ENCODE measurements at regions not wholly inside any gene's neighbourhood (a gene's known extent, or its start where the extent isn't known, plus 50 kb on each side); places are given as distances from the start of the nearest gene placed in this dataset.
"Not testable (repeated sequence)": the region's sequence is repeated elsewhere in the genome, so short reads cannot be mapped to it uniquely, and the experiment has no call there.

DNA sequence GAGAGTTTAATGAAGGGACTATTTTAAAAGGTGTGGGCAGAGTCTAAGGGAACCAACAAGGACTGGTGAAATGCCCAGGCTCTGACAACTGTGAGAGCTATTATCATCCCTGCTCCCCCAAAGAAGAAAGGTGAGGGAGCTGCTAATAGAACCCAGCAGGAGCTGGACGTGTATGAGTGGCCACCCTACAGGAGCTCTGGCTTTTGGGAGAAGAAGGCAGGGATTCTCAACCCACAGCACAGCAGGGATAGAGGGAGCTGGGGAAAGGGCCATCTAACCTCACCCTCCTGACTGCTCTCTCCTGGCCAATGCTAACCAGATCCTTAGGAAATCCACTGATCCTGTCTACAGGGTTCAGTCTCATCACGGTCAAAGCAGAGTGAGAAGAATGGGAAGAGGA is 57.1 kb downstream of the GRIN2B start:
- no peak overlapping the region for H3K27ac Mint-ChIP-seq
- H3K4me3 Mint-ChIP-seq = no peak overlapping the region
- H3K4me1 Mint-ChIP-seq (ENCODE audit: low read depth) = no peaks in the 10 kb centered on the region
- no peaks in the 10 kb centered on the region for H3K9me3 Mint-ChIP-seq
- no peaks in the 10 kb centered on the region for H3K27me3 Mint-ChIP-seq (ENCODE audit: low read depth)
- H3K36me3 Mint-ChIP-seq (ENCODE audit: low read depth) = no peaks in the 10 kb centered on the region
- no peak for DNase-seq (ENCODE audit: low spot score)

DNA sequence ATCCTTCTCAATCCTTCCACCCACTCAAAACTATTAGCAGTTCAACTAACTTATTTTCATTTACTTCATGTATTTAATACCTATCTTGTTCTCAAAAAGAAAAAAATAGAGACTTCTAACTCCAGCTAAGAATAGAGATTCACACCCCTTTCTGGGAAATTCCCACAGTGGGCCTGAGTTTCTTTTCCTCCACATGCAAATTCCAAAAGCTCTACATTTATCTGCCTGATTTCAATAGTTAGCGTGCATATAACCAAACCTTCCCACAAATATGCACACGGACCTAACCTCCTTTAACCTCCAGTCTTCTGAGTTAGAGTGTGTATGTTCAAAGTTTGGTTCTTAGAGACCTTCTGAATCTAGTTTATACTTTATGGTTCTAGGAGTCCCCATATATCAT is 62.5 kb downstream of the GRIN2B start:
- Mint-ChIP-seq H3K27ac (no peak overlapping the region), H3K4me3 (no peak overlapping the region), H3K27me3 (ENCODE audit: low read depth) (no peaks in the 10 kb centered on the region), H3K4me1 (ENCODE audit: low read depth) (no peaks in the 10 kb centered on the region), H3K36me3 (ENCODE audit: low read depth) (no peaks in the 10 kb centered on the region), H3K9me3 (no peaks in the 10 kb centered on the region)
- no peak for DNase-seq (ENCODE audit: low spot score)

DNA sequence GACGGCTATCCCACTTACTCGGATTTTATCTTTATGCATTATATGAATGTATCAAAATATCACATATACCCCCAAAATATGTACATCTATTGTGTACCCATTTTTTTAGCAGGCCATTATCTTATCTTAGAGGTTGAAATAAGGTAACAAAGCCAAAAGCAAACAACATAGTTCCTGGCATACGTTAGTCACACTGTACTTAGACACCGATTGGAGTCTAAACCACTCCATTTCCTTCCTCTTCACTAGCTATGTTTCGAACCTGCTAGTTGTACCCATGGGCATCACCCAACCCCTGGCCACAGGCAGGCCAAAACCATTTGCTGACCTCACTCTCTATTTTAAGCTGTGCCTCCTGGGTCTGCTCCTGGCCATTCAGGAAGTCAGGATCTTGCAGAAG is 66.3 kb downstream of the GRIN2B start:
- Mint-ChIP-seq H3K4me3 (no peak overlapping the region), H3K9me3 (no peaks in the 10 kb centered on the region), H3K27ac (no peak overlapping the region), H3K27me3 (ENCODE audit: low read depth) (no peaks in the 10 kb centered on the region), H3K4me1 (ENCODE audit: low read depth) (no peaks in the 10 kb centered on the region), H3K36me3 (ENCODE audit: low read depth) (no peaks in the 10 kb centered on the region)
- no peak for DNase-seq (ENCODE audit: low spot score)

DNA sequence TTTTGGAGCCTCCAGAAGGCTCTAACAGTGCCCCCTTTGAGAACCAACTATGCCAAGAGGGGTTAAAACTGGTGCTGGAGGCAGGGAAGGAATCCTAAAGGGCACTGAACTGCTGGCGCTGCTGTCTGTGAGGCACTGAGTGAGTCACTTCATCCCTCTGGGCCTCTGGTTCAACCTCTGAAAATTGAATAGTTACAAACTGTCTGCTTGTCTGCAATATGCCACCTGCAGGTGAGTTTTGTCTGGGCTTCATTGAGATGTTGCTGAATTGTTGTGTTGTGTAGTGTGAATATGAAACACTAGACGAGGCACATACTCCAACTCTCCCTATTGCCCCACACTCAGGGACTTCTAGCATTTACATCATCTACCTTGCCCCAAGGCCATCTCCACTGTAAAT is 68.0 kb downstream of the GRIN2B start:
- Mint-ChIP-seq H3K36me3 (ENCODE audit: low read depth) (no peaks in the 10 kb centered on the region), H3K27me3 (ENCODE audit: low read depth) (no peaks in the 10 kb centered on the region), H3K27ac (no peak overlapping the region), H3K4me3 (no peak overlapping the region), H3K4me1 (ENCODE audit: low read depth) (no peaks in the 10 kb centered on the region), H3K9me3 (no peaks in the 10 kb centered on the region)
- no peak for DNase-seq (ENCODE audit: low spot score)

DNA sequence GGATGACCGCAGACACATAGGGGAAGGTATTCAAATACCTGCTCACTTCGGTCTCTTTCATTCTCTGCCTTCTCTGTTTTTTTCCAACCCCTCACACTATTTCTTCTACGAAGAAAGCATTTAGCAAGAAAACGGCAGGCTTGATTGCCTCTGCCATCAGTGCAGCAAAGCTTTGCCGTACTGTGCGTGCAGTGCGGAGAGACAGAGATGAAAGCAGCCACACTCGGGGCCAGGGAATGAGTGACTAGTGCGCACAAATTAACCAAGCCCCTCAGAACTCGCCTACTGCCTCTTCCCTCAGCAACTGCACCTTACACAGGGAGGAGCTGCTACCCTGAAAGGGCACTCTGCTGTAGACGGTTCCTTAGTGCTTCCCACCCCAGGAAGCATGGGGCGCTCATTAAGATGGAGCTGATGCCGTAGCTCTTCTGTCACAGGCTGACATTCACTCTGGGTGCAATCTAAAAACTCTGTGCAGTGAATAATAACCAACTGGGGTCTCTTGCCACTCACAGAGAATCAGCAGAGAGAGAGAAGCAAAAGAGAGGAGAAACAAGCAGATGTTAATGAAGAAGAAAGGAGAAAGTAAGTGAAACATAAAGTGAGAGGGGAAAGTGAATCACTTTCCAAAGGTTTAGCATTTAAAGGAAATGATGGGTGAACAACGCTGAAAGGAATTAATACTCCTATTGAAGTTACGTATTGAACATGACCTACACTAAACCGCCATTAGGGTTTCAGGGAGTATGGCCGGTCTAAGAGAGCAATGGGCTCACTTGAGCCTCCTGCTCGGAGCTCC is 69.4 kb downstream of the GRIN2B start:
- H3K27me3 Mint-ChIP-seq (ENCODE audit: low read depth) = no peaks in the 10 kb centered on the region
- H3K27ac Mint-ChIP-seq = no peak overlapping the region
- no peaks in the 10 kb centered on the region for H3K9me3 Mint-ChIP-seq
- DNase-seq (ENCODE audit: low spot score) = no peak
- no peaks in the 10 kb centered on the region for H3K36me3 Mint-ChIP-seq (ENCODE audit: low read depth)
- H3K4me3 Mint-ChIP-seq = no peak overlapping the region
- no peaks in the 10 kb centered on the region for H3K4me1 Mint-ChIP-seq (ENCODE audit: low read depth)

DNA sequence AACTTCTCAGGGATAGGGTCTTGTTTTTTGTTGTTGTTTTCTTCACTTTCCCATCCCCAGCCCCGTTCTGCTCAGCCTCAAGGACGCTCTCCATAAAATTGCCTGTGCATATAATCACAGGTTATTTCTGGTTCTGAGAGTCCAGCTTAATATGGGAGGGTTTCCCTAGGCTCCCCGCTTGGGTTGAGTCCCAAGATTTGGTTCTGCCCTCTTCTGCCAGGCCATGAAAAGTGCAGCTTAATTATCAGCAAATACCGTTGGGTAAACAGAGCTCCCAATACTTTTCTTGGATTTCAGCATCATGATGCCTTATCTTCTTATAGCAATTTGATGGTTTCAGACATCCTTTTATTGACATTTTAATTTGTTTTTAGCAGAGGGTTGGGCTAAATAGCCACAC is 75.6 kb downstream of the GRIN2B start:
- H3K4me1 Mint-ChIP-seq (ENCODE audit: low read depth) = no peaks in the 10 kb centered on the region
- no peaks in the 10 kb centered on the region for H3K27me3 Mint-ChIP-seq (ENCODE audit: low read depth)
- no peak overlapping the region for H3K27ac Mint-ChIP-seq
- H3K36me3 Mint-ChIP-seq (ENCODE audit: low read depth) = no peaks in the 10 kb centered on the region
- H3K9me3 Mint-ChIP-seq = no peaks in the 10 kb centered on the region
- H3K4me3 Mint-ChIP-seq = no peak overlapping the region
- DNase-seq (ENCODE audit: low spot score) = no peak

DNA sequence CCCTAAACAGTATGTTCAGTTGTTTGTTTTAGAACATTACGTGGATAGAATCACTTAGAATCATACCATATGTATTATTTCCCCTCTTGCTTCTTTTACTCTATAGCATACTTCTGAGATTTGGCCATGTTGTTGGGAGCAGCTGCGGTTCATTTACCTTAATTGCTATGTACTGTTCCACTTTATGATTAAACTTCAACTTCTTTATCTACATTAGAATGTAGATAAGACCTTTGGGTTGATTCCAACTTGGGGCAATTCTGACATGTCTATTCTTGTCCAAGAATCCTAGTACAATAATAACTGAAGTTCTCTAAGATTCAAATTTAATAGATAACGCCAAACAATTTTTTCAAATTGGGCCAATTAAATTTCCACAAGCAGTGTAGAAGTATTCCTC is 80.7 kb downstream of the GRIN2B start:
- Mint-ChIP-seq H3K9me3 (no peaks in the 10 kb centered on the region), H3K4me3 (no peak overlapping the region), H3K27me3 (ENCODE audit: low read depth) (no peaks in the 10 kb centered on the region), H3K4me1 (ENCODE audit: low read depth) (no peaks in the 10 kb centered on the region), H3K36me3 (ENCODE audit: low read depth) (no peaks in the 10 kb centered on the region), H3K27ac (no peak overlapping the region)
- DNase-seq (ENCODE audit: low spot score) = no peak

DNA sequence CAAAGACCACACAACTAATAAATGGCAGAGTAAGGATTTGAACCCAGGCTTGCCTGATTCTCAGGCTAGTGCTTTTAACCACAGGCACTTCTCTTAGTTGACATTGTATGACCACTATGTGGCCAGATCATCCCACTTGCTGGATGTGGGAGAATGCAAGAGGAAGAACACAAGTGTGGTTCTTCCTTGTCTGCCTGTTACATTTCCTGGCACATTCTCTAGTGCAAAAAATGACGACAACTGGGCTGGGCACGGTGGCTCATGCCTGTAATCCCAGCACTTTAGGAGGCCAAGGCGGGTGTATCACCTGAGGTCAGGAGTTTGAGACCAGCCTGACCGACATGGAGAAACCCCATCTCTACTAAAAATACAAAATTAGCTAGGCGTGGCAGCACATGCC is 83.0 kb downstream of the GRIN2B start:
- not testable (repeated sequence) for H3K4me1 Mint-ChIP-seq (ENCODE audit: low read depth); DNase-seq (ENCODE audit: low spot score); H3K4me3 Mint-ChIP-seq; H3K9me3 Mint-ChIP-seq; H3K27me3 Mint-ChIP-seq (ENCODE audit: low read depth); H3K36me3 Mint-ChIP-seq (ENCODE audit: low read depth); H3K27ac Mint-ChIP-seq

DNA sequence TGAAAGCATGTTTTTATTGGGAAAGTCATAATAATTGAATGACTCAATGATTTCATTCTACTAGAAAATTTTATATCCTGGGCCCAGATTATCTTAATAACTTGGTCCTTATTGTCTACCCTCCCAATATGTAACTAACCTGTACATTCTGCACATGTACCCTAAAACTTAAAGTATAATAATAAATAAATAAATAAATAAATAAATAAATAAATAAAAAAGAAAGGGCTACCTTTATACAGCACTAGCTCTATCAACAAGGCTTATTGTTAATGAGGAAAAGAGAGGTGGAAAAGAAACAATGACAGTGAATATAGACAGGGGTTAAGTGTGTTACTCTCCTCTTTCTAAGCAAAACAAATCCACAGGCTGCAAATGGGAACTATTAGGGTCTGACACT is 83.6 kb downstream of the GRIN2B start:
- H3K27me3 Mint-ChIP-seq (ENCODE audit: low read depth) = no peaks in the 10 kb centered on the region
- no peak overlapping the region for H3K27ac Mint-ChIP-seq
- no peaks in the 10 kb centered on the region for H3K9me3 Mint-ChIP-seq
- no peaks in the 10 kb centered on the region for H3K4me1 Mint-ChIP-seq (ENCODE audit: low read depth)
- no peaks in the 10 kb centered on the region for H3K36me3 Mint-ChIP-seq (ENCODE audit: low read depth)
- no peak overlapping the region for H3K4me3 Mint-ChIP-seq
- no peak for DNase-seq (ENCODE audit: low spot score)

DNA sequence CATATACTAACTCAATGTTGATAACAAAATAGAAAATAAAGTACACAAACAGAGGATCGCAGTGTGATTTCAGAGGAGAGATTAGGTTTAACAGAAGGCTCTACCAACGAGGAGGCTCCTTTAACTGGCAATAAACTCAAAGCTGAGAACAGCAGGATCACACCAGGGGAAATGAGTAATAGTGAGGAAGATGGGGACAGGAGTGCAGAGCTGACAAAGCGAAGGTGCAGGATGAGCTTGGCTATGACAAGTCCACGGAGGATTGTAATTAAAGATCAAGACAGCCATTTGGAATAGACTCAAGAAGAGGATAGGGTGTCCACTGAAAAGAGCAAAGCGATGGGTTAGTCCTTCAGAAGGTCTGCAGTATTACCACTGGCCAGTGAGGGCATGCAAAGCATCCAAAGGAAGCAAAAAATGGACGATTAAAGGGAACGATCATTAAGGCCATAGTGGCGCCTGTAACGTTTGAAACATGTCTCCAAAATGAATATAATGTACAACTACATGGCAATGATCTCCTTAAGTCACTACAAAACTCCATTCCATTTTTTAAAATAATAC is 85.3 kb downstream of the GRIN2B start:
- no peaks in the 10 kb centered on the region for H3K9me3 Mint-ChIP-seq
- no peak for DNase-seq (ENCODE audit: low spot score)
- no peak overlapping the region for H3K4me3 Mint-ChIP-seq
- H3K36me3 Mint-ChIP-seq (ENCODE audit: low read depth) = no peaks in the 10 kb centered on the region
- no peaks in the 10 kb centered on the region for H3K4me1 Mint-ChIP-seq (ENCODE audit: low read depth)
- H3K27me3 Mint-ChIP-seq (ENCODE audit: low read depth) = no peaks in the 10 kb centered on the region
- H3K27ac Mint-ChIP-seq = no peak overlapping the region

DNA sequence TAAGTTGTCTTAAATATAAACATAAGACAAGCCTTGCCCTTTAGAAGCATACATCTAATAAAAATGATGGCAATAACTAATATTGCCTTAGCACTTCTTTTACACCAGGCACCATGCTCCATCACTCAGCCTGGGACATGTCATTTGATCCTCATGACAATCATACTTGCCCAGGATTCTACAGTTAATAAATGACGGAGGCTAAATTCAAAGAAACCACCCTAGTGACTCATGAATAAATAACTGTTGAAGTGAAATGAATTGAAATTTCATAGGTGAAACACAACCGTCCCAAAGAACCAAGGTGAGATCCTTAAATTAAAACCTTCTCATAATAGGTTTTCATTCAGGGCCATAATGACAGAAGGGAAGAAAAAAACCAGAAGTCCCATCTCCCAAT is 89.5 kb downstream of the GRIN2B start:
- no peak for DNase-seq (ENCODE audit: low spot score)
- Mint-ChIP-seq H3K9me3 (no peaks in the 10 kb centered on the region), H3K4me1 (ENCODE audit: low read depth) (no peaks in the 10 kb centered on the region), H3K36me3 (ENCODE audit: low read depth) (no peaks in the 10 kb centered on the region), H3K27me3 (ENCODE audit: low read depth) (no peaks in the 10 kb centered on the region), H3K4me3 (no peak overlapping the region), H3K27ac (no peak overlapping the region)

DNA sequence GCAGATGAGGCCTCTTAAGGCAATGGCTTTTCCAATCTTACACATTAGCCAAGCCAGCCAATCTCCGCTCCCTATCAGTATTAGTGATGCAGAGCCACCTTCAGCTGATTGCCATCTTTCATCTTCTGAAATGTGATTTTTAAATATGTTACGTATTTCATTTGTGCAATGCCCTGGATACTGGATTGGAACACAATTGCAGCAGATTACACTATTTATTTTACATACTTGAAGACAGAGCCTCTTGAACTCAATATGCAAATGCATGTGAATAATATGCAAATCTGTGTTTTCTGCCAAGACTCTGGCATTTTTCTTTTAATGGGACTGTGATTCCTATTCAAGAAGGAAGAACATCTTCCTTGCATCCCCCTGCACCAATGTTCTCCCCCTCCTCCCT is 90.5 kb downstream of the GRIN2B start:
- Mint-ChIP-seq H3K4me3 (no peak overlapping the region), H3K4me1 (ENCODE audit: low read depth) (no peaks in the 10 kb centered on the region), H3K27ac (no peak overlapping the region), H3K9me3 (no peaks in the 10 kb centered on the region), H3K27me3 (ENCODE audit: low read depth) (no peaks in the 10 kb centered on the region), H3K36me3 (ENCODE audit: low read depth) (no peaks in the 10 kb centered on the region)
- DNase-seq (ENCODE audit: low spot score) = no peak

DNA sequence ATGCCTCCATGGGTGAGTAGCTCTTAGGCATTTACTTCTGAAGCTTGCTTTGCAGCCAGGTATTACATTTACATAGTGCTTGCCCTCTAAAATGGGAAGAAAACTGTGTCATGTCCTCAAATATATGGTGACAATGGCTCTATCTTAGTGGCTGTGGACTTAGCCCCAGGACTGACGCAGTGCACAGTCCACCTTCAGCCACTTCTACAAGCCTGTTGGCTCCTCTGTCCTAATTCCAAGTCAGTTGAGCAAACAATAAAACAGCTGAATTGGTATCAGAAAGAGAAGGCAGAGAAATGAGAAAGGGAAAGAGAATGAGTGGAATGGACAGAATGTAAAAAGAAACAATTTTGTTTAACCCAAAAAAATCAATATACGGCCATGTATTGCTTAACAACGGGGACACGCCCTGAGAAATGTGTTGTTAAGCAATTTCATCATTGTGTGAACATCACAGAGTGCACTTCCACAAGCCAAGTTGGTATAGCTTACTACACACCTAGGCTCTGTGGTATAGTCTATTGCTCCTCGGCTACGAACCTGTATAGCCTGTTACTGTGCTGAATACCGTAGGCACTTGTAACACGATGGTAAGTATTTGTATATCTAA is 93.5 kb downstream of the GRIN2B start:
- Mint-ChIP-seq H3K36me3 (ENCODE audit: low read depth) (no peaks in the 10 kb centered on the region), H3K4me1 (ENCODE audit: low read depth) (no peaks in the 10 kb centered on the region), H3K4me3 (no peak overlapping the region), H3K27ac (no peak overlapping the region), H3K27me3 (ENCODE audit: low read depth) (peaks cover 2% of the 10 kb centered on the region), H3K9me3 (no peaks in the 10 kb centered on the region)
- no peak for DNase-seq (ENCODE audit: low spot score)

DNA sequence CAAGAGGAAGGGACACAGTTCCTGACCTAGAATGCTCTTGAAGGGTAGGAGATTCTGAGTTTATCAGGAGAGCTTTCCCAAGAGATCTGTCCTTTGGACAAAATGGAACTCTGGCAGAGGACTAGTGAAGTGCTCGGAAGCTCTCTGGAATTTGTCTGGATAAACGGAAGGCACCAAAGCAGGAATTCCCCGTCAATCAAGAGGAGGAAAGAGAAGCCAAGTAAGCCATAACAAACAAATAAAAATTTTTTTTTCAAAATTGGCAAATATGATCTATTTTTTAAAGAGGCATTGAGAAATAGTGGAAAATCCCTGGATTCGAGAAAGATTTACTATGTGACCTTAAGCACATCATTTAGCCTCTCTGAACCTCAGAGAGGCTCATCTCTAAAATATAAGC is 99.2 kb downstream of the GRIN2B start:
- no peaks in the 10 kb centered on the region for H3K36me3 Mint-ChIP-seq (ENCODE audit: low read depth)
- no peak overlapping the region for H3K27ac Mint-ChIP-seq
- H3K4me1 Mint-ChIP-seq (ENCODE audit: low read depth) = no peaks in the 10 kb centered on the region
- H3K4me3 Mint-ChIP-seq = no peak overlapping the region
- peaks cover 2% of the 10 kb centered on the region for H3K27me3 Mint-ChIP-seq (ENCODE audit: low read depth)
- H3K9me3 Mint-ChIP-seq = no peaks in the 10 kb centered on the region
- DNase-seq (ENCODE audit: low spot score) = no peak

DNA sequence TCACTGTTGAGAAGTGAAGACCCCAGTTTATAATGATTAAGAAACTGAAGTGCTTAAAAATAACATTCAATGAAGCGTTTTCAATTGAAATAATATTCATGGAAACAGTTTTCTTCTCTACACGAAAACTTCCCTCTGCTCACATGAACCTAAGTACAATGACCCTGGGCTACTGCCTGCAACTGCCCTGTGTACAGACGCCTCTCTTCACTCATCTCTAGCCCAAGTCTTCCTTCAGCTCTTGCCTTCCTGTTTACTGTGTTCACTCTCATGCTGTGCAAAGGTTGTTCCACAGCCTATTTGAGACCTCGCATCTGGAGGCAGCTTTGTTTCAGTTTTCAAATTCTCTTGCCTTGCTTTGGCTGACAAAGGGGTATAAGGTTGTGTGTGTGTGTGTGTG is 100.8 kb downstream of the GRIN2B start:
- no peaks in the 10 kb centered on the region for H3K9me3 Mint-ChIP-seq
- H3K27ac Mint-ChIP-seq = no peak overlapping the region
- H3K27me3 Mint-ChIP-seq (ENCODE audit: low read depth) = peaks cover 2% of the 10 kb centered on the region

More for the DNA sequence above, 100.8 kb downstream of the GRIN2B start:
- no peaks in the 10 kb centered on the region for H3K36me3 Mint-ChIP-seq (ENCODE audit: low read depth)
- no peak overlapping the region for H3K4me3 Mint-ChIP-seq
- DNase-seq (ENCODE audit: low spot score) = no peak
- no peaks in the 10 kb centered on the region for H3K4me1 Mint-ChIP-seq (ENCODE audit: low read depth)
